ENCODE measurements at regions not wholly inside any gene's neighbourhood (a gene's known extent, or its start where the extent isn't known, plus 50 kb on each side); places are given as distances from the start of the nearest gene placed in this dataset.

- no peaks in the 10 kb centered on the region for H3K27me3 ChIP-seq
- TF ChIP-seq POLR2A (IDR thresholded peaks at IDR 0.05), result no peak
- TF ChIP-seq, protein P1, sequence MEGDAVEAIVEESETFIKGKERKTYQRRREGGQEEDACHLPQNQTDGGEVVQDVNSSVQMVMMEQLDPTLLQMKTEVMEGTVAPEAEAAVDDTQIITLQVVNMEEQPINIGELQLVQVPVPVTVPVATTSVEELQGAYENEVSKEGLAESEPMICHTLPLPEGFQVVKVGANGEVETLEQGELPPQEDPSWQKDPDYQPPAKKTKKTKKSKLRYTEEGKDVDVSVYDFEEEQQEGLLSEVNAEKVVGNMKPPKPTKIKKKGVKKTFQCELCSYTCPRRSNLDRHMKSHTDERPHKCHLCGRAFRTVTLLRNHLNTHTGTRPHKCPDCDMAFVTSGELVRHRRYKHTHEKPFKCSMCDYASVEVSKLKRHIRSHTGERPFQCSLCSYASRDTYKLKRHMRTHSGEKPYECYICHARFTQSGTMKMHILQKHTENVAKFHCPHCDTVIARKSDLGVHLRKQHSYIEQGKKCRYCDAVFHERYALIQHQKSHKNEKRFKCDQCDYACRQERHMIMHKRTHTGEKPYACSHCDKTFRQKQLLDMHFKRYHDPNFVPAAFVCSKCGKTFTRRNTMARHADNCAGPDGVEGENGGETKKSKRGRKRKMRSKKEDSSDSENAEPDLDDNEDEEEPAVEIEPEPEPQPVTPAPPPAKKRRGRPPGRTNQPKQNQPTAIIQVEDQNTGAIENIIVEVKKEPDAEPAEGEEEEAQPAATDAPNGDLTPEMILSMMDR (IDR thresholded peaks at IDR 0.05), result no peak
- no peak for DNase-seq
- no peak overlapping the region for H3K4me3 ChIP-seq
- no peaks in the 10 kb centered on the region for H3K4me1 ChIP-seq
- H3K36me3 ChIP-seq (ENCODE audit: low read depth, missing control alignments), result no peaks in the 10 kb centered on the region
- H3K9me3 ChIP-seq, result no peaks in the 10 kb centered on the region
- WGBS, 2 donors, result 84 to 88% methylated on average over 5 to 11 of the region's 11 CpGs
- H3K27ac ChIP-seq, result no peak overlapping the region
- intact Hi-C loops (cut with DNase I; ENCODE audit: low total_unique reads), result no loop called here
Measured at GRCh38 chr4:1537410-1538095, 131.3 kb upstream of the NKX1-1 start.

- no peak for DNase-seq
- WGBS, 2 donors, result 93 to 94% methylated on average over 32 to 42 of the region's 42 CpGs
- no peak overlapping the region for H3K27ac ChIP-seq
- no peaks in the 10 kb centered on the region for H3K4me1 ChIP-seq
- intact Hi-C loops (cut with DNase I; ENCODE audit: low total_unique reads), result no loop called here
- no peak overlapping the region for H3K4me3 ChIP-seq
- no peaks in the 10 kb centered on the region for H3K9me3 ChIP-seq
- no peaks in the 10 kb centered on the region for H3K36me3 ChIP-seq (ENCODE audit: low read depth, missing control alignments)
- no peak for TF ChIP-seq POLR2A (IDR thresholded peaks at IDR 0.05)
- TF ChIP-seq, protein P1 (IDR thresholded peaks at IDR 0.05), result no peak
- H3K27me3 ChIP-seq, result no peaks in the 10 kb centered on the region
Measured at GRCh38 chr4:1536579-1537409, 130.6 kb upstream of the NKX1-1 start.

DNA sequence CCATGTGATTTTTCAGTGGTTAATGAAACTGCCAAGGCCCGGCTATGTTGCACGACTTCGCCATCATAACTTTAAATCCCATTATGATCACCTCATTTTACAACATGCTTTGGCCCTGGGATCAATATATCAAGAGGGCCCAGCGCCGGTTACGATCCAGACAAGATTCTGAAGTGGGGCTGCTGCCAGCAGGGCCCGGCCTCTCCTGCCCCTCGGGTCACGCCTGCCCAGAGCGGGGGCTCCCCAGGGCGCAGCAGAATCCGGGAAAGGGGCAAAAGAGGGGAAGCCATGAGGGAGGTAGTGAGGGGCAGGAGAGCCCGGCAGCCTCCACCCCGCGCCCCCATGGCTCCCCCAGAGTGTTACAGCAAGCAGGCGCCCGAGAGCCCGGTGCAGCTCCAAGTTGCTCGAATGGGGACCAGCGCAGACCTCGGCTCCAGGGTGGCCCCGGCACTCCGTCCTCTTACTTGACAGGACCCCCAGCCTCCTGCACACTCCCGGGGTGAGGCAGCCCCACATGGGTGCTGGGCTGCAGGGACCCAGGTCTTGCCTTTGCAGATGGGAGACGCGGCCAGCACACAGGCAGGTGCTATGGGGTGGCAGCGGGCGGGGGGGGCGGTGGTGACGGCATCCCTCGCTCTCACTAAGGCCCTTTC is 129.8 kb upstream of the NKX1-1 start:
- no peaks in the 10 kb centered on the region for H3K36me3 ChIP-seq (ENCODE audit: low read depth, missing control alignments)
- no peaks in the 10 kb centered on the region for H3K9me3 ChIP-seq
- DNase-seq, result no peak
- no peak overlapping the region for H3K4me3 ChIP-seq
- H3K27me3 ChIP-seq, result no peaks in the 10 kb centered on the region
- H3K27ac ChIP-seq, result no peak overlapping the region
- WGBS, 2 donors, result 94 to 96% methylated on average over 13 to 30 of the region's 31 CpGs
- intact Hi-C loops (cut with DNase I; ENCODE audit: low total_unique reads), result no loop called here
- no peak for TF ChIP-seq POLR2A (IDR thresholded peaks at IDR 0.05)
- TF ChIP-seq, protein P1 (IDR thresholded peaks at IDR 0.05), result no peak
- H3K4me1 ChIP-seq, result no peaks in the 10 kb centered on the region

DNA sequence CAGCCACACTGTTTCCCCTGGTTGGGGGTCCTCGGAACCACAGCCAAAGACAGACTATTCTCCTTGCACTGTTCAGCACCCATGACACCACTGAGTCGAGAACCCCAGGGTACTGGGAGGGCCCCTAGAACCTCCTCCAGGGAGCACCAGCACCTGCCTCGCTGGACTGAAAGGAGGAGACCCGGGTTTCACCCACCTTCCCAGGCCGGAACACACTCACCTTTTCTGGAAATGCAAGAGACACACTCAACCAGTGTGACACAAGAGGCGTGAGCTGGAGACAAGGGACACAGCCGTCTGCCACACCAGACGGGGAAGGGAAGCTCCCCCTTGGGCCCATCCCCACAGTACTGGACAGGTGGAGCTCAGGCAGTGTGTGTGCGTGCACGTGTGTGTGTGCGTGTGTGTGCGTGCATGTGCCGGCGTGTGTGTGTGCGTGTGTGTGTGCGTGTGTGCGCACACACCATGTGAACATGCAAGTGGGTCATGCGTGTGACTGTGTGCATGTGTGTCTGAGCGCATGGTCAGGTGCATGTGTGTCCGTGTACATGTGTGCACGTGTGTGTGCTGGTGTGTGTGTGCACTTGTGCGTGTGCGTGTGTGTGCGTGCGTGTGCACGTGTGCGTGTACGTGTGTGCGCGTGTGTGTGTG is 128.8 kb upstream of the NKX1-1 start:
- Histone ChIP-seq H3K36me3 (ENCODE audit: low read depth, missing control alignments) (no peaks in the 10 kb centered on the region), H3K27me3 (no peaks in the 10 kb centered on the region), H3K27ac (no peak overlapping the region), H3K4me3 (no peak overlapping the region), H3K4me1 (no peaks in the 10 kb centered on the region), H3K9me3 (no peaks in the 10 kb centered on the region)
- intact Hi-C loops (cut with DNase I; ENCODE audit: low total_unique reads), result no loop called here
- TF ChIP-seq, protein P1 (IDR thresholded peaks at IDR 0.05), result no peak
- no peak for TF ChIP-seq POLR2A (IDR thresholded peaks at IDR 0.05)
- WGBS, 2 donors, result 83 to 85% methylated on average over 20 to 30 of the region's 30 CpGs
- DNase-seq, result no peak

Data from testis (tissue), 2 donors.